Ovary (tissue), 3 donors: ENCODE measurements at regions not wholly inside any gene's neighbourhood (a gene's known extent, or its start where the extent isn't known, plus 50 kb on each side); places are given as distances from the start of the nearest gene placed in this dataset.

Experiments used
- CTCF ChIP-seq, 3 donors: fragments of 450-650 bp in 2 of 3; fragments of 200-600 bp in 1 of 3; IDR thresholded peaks; one replicate each; pipeline versions ENCODE4 v1.5.1 to v1.8.0; 2016 to 2022; ENCODE audit warnings: antibody characterized with exemption in 3 of 3, mild to moderate bottlenecking in 1 of 3
- POLR2A ChIP-seq: fragments of 450-650 bp; IDR thresholded peaks from one replicate; pipeline ENCODE4 v1.6.1; 2017; ENCODE audit warnings: antibody characterized with exemption, mild to moderate bottlenecking, moderate library complexity
- donor health status: DM: no; HTN: no; CAD: no.

GRCh38 chrX:4450177-4450576 lies 736.7 kb upstream of the PRKX start:
- no peak for TF ChIP-seq POLR2A
- TF ChIP-seq CTCF (IDR thresholded peaks at IDR 0.05): no peak
